Tongue (tissue), 1 donor: ENCODE measurements at regions not wholly inside any gene's neighbourhood (a gene's known extent, or its start where the extent isn't known, plus 50 kb on each side); places are given as distances from the start of the nearest gene placed in this dataset.

Experiments
- DNase-seq: peaks from one replicate; pipeline ENCODE4 v3.0.0-alpha.2; 2015

DNA sequence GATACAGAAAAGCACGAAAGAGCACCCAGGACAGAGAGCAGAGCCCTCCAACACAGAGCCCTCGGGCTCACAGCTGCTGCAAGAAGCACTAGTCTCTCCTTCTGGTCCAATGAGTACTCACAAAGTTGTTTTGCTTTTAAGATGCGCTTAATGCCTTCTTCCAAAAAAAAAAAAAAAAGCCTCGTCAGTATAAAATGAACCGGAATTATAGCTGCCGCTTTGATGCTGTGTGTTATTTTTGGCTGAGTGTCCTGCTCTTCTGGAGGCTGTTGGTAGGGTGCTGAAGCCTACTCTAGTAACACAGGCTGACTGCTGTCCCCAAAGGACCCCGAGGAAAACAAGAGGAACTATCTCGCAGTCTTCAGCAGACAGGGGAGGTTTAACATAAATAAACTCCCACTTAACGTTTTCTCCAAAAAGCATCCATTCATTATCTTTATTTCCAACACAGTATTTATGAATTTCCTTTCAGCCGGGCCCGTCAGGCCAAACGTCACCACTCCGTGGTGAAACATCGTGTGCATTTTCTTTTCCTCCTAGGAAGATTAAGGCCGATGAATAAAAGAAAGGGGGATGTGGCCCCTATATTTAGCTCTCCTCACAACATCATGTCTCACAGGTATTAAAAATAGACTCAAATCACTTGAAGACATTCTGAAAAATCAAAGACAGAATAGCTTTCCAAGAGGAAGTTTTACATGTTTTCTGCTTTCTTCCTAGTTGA is 213.7 kb upstream of the PPARGC1A start:
- peak; percentile 62 for DNase-seq

DNA sequence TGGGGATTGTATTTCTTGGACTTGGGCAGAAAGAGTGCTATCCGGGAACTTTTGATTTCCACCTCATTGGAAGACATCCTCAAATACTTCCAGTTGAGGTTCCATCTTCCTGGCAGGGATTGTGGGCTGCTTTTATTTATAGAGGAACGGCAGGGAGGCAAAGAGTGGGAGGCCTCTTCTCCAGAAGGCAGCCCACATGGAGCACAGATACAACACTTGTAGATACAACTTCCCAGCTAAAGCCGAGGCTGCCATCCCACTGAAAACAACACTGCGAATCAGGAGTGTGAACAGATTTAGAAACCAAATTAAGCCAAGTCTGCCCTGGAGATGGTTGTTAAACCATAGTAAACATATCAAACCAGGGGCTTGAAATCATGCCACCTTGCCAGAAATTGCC is 212.8 kb upstream of the PPARGC1A start:
- no peak for DNase-seq

DNA sequence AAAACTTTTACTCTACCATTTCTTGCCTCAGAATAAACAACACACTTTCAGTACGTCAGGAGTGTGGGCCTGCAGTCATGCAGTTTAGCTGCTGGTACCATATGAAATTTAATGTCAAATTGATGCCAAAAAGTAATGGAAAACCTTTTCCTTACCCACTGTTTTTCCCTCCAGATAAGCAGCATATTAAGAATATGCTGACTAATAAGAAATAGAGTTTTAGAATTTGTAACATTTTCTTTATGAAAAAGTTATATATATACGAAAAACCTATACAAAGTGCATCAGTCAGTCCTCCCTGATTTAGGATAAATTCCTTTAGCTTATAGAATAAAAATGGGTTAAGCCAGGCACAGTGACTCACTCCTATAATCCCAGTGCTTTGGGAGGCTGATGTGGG is 206.8 kb upstream of the PPARGC1A start:
- no peak for DNase-seq

DNA sequence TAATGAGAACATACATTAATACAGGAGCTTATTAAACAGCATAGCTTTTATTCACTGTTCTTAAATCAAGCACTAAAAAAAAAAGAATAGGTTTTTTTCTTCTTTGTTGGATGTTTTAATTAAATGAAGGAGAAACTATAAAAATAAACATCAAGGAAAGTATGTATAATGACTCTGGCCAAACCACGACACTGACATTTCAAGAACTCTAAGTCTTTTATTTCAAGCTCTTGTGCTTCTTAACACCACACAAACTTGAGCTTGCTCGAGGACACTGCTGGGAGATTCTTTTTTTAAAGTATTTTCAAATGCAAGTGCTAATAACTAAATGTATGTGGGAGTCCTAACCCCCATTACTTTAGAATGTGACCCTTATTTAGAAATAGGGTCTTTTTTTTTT is 204.9 kb upstream of the PPARGC1A start:
- no peak for DNase-seq

DNA sequence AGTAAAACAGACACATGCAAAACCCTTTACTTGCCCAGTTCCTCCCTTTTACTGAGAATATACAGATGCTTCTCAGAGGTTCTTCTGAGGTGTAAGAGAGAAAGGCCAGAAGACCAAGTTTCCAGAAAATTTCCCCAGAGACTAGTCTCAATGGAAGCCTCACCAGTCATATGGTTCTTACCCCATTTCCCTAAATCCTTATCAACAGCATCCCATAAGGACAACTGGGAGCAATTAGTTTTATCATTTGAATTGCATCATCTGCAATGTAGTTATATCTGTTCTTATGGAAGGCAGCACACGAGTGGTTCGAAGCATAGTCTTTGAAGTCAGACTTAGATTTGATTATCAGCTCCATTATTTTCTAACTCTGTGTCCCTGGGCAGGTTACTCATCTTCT is 203.6 kb upstream of the PPARGC1A start:
- no peak for DNase-seq

DNA sequence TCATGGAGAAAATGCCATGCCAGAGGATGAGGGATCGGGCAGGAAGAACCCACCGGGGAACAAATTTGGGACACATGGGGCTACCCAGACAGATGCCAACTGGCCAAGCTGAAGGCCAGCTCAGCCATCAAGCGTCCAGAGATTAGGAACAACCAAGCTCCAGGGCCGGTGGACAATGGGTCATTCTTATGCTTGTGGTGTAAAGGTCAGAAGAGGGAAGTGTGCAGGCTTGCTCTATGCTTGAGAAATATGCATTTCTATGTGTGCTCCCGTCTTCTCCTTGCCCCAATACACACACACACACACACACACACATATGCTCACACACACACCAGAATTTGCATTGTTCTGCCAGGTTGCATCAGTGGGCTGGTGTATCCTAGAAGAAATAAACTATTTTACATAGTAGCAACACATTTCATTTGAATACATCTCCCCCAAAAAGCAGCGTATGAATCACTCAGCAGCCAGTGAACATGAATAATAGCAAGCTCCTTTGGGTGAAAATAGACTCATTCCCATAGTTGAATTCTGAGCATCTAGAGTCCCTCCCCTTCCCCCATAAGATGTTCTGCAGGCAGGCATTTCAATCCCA is 201.9 kb upstream of the PPARGC1A start:
- no peak for DNase-seq

DNA sequence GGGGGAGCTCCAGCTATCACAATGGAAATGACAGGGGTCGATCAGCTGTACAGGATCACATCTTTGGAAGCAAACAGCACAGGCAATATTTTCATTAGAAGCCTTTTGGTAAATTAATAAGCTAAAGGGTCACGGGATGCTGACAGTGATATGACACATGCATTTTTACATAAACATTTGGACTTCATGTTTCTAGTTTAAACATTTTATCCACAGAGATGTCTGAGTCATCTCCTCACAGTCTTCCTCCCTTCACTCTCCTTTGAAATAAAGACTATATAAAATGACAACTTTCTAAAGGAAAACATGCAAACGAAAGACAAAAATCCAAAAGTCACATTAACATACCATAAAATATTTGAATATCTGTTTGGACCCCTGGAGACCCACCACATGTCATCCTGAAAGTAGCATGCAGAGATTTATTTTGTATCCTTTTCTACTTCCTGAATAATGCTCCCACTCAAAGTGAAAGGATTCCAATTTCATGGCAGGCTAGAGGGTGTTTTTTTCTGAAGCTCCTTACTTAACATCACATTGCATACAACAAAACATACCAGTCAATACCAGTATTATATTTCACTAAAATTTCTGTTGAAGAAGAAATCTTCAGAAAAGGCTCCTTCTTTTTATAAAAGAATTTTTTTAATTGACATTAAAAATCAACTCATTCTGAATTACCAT is 200.1 kb upstream of the PPARGC1A start:
- DNase-seq: no peak

DNA sequence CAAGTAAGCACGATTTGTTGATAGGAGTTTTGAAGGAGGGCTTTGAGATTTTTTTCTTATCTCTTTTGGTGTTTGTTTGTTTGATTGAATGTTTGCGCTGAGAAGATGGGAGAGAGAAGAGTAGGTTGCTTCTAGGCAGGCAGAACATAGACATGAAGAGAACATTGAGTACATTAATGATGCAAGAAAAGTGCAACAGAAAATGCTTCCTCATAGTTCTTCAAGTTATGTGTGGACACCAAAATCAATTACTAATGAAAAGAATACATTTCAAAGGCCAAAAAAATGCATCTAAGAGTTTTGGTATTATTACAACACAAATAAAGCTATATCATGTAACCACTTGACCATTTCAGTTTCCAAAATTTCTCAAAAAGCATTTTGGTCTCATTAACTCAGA is 191.0 kb upstream of the PPARGC1A start:
- no peak for DNase-seq

DNA sequence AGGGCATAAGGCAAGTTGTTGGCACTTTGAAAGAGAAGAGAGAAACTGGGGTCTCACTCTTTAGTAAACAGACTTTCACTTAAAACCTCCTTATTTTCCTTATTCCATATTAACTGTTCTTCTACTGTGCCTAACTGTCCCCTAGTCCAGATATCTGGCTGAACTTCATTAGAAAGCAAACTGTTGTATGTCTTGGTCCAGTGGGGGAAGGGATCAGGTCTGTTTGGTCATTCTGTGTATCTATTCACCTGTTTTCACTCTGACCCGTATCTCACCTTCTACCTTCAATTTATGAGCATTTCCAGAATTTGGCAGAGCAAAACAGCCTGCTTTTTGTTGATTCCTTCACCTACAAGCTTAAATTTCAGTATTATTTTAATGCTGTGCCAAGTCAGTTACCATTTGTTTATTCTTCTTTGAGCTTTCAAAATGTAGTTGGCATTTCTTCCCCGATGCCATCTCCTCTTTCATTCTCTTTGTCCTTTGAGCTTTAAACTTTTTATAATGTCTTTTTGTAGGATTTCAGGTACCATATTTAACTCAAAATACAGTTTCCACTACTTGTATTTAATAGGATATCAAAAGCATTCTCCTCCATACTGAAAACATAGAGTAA is 188.6 kb upstream of the PPARGC1A start:
- no peak for DNase-seq

DNA sequence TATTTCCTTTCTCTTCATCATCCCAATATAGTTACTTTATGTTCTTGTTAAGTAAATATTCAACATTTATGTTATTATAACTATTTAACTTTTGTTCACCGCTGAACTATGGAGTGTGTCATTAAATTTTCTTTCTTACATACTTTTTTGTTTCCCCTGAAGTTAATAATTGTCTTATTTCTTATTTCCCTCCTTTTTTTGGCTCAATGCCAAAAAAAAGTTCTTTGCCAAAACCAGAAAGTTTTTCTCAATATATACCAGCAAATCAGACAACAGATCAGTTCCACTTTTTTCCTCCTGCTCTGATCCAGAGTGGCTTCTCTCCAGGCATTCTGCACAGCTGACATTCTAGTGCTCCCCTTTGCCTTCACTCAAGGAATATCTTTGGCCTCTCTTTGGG is 187.0 kb upstream of the PPARGC1A start:
- DNase-seq: no peak

DNA sequence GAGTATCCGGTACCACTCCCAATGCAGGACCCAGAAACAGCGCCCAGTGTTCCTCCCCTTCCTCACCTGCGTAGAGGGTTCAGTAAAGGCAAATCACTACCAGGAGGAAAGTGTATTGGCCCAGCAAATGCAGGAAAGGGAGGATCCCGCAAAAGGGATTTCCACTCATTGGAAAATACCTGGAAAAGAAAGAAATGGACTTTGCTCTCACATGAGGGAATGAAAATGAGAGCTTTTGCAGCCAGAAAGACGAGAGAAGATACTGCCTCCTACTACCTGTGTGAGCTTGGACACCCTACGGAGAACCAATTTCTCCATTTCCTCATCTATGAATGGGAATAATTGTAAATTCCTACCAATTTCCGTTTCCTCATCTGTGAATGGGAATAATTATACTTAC is 184.1 kb upstream of the PPARGC1A start:
- no peak for DNase-seq

DNA sequence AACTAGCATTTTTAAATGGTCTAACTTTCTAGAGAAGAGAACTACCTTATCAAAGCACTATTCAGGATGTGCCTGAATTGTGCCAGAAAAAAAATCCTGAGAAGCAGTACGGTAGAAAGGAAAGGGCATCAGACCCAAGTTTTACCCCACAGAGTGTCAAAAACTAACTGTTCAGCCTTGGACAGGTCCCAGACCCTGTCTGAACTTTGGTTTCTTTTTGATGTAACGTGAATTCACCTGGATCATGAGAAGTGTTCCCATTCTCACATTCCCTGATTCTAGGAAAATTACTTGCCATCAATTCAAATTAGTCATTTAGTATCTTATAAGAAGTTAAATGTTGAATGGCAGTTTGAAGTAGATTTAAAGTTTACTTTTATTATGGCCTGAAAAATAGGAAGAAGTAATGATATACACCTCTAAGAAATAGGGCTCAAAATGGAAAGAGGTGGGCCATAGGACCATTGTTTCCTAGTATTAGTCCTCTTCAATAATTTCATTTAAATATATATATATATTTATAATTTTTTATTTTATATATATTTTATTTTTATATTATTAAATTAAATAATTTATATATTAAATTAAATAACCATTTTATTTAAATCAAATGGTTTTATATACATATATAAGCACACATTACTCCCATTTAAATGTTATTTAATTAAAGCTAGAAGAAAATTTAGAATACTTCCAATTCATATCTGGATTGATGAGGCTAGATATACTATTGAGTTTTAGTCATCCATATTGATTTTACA is 181.9 kb upstream of the PPARGC1A start:
- no peak for DNase-seq

DNA sequence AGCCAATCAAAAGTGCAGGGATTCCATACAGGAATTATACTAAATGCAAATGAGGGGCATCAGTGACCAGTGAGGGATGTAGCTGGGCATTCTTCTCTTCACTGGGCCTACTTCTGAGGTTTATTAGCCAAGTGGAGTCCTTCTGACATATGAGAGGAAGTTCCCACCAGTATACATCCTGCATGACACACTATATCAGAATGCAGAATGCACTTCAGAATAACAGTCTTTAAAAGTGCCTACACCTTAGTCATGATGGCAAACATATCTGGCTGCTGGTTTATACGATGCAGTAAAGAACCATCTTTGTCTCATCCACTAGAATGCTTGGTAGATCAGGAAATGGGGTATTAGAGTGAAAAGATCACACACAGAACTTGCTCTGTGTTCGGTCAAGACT is 180.3 kb upstream of the PPARGC1A start:
- no peak for DNase-seq

DNA sequence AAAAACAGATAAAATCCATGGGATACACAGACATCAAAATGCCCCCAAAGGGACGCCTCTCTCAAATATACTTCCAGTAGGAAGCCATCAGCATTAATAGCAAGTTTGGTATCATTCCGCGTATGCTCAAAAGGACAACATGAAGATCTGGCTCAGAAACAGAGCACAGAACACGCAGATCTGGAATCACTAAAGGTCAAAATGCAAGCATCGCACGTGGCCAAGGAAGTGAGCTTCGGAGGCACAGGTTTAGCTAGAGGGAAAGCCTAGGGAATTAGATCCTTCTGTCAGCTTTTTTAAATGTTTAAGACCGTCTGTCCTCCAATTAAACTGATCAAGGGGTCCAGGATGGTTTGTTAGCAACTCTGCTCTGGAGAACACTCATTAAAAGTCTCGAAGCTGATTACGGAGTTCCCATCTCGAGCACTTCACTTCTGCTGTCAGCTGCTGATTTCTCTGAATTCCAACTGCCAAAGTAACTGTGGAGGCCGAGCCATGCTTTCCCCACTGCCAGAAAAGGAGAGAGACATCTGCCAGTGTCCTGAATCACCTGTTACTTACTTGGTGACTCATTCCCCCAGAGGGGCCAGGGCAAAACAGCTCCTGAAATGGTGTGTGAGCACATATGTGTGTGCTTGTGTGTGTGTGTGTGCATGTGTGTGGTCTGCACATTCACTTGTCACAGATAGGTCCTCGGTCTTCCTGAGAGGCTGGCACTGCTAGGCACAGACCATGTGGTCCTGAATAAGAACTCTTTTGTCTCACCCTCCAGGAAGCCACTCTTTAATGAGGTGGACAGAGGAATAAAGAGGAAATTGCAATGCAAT is 177.7 kb upstream of the PPARGC1A start:
- peak; percentile 88 for DNase-seq

DNA sequence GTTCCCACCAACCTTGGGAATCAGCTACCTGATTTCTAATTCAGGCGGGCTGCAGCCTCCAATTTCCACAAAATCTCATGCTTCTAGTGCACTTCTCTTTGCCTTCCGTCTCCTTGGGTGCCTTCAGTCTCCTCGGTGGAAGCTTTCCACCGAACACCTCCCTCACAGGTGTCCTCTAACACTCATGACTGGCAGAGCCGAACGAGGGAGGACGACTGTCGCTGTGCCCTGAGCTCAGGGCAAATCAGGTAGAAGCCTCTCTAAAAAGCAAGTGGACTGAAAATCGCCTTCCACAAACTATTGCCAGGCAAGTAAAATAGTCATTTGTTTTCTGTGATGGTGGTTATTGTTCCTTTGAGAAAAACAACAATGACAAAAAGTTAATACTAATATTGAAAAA is 176.1 kb upstream of the PPARGC1A start:
- no peak for DNase-seq

DNA sequence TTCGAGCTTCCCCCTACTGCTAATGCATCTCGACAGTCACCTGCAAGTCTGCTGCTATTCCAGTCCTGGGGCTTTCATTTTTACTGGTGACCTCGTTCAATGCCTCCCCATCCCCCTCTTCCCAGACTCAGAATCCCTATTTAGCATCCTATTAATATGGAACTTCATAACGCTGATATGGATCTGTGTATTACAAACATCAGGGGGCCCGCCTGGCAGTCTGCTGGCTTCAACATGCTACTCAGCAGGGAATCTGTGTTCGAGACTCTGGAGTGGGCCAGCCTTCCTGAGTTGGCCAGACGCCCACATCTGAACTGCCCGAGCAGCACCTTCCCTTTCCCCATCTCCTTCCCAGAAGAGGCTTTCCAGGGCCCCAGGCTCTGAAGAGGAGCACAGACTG is 173.9 kb upstream of the PPARGC1A start:
- no peak for DNase-seq

DNA sequence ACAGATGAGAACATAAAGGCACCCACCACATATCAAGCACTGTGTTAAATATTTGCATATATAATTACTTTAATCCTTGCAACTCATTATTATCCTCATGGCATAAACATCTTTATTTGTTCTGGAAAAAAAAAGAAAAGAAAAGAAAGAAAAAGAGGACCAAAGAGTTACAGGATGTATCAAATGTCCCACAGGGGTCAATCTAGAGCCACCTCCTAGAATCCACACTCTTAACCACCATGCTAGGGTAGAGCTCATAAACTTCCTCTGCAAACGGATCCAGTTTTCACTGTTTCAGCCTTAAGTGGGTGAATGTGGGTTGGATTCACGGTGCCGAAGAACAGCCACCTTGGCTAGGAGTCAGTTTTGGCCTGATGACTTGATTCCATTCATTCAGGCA is 171.1 kb upstream of the PPARGC1A start:
- no peak for DNase-seq

DNA sequence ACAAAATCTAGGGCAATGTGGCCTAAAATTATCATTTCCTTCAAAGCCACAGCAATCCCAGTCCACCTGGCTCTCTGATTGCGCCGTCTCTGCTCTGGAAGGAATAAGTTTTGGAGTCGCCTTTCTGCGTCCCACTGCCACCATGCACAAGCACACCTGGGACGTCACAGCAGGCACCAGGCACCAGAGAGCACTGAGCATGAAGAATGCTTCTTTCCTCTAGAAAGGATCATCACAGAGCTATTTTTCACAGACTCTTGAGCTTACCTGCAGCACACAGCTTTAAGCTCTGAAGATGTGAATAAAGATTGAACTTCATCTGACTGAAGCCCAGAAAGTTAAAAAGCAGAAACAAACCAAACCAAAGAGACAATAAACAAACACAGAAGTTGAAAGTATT is 170.0 kb upstream of the PPARGC1A start:
- no peak for DNase-seq

DNA sequence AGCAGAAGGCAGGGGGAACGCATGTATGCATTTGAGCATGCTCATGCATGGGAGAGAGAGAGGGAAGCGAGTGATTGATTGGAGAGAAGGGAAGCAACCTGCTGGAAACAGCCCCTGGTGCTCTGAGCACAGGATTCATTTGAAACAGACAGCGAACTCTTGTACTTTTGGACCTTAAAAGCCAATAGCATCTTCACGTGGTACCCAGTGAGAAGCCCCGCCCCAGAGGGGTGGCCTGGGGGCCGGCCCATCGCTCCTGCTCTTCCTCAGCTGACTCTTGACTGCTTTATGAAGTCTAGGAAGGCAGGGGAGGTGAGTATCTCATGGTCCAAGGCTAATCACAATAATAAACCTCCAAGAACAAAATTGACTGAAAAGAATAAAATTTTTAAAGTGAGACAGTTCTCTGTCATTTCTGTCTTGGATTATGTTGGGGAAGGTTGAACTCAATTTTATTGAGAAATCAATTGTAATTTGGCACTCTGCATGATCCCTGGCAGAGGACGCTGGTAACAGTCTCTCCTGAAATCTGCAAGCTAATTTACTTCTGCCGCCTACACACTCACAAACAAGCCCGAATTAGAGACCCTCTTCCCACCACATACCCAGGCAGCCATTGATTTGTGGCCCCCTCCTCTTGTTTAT is 168.2 kb upstream of the PPARGC1A start:
- no peak for DNase-seq

DNA sequence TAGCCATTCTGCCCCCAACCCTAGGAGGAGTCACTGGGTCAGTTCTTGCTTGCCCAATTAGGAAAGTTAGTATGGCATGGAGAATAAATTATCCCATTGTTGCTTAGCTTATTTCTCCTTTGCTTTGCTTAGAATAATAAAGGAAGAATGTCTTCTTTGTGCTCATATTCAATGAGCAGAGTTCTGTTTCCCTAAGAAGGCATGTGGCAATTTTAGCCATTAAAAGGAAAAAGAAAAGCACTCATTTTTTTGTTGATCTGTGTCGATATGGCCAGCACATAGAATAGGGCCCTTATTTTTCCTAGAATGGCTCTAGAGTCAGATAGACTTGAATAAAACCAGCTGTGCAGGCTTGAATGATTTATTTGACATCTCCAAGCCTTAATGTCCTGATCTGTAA is 166.4 kb upstream of the PPARGC1A start:
- DNase-seq: no peak

DNA sequence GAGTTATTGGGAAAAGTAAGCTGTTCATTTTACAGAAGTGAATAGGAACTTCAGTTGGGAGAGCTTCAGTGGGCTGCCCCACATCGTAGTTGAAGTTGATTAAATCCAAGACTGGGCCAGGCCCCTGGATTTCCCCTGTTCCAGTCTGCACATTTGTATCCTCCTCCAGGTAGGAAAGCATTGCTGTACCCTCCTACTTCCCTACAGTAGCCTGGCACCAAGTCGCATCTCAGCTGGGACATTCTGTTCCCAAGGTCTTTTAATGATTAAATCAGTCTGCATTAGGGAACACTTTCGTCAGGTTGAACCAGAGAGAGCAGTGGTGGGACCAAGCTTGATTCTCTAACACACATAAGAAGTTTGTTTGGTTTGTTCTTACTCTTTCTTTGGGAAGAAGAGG is 165.8 kb upstream of the PPARGC1A start:
- DNase-seq: no peak
